GM12878 (cell line): ENCODE measurements at regions not wholly inside any gene's neighbourhood (a gene's known extent, or its start where the extent isn't known, plus 50 kb on each side); places are given as distances from the start of the nearest gene placed in this dataset.
A peak's percentile ranks its signal among the peaks of the same experiment; 100 is the strongest.

ENCODE experiments used
- ATAC-seq: fragments of 200-7000 bp; cut with Tn5 transposase; 3 replicates; pipeline ENCODE4 v1.9.1; 2020; ENCODE audit warnings: mild to moderate bottlenecking, moderate library complexity
- BruUV-seq: library from RNA; stranded (reverse); fragments of 400-500 nt; replicated peaks from 2 replicates; lab custom pipeline; 2021; lab: Mats Ljungman, UMichigan
- CTCF ChIA-PET: fragments of 300-600 bp; sonication (Branson Sonifier 250); formaldehyde crosslinking; extraction: SDS; loops from one replicate; lab custom pipeline; 2021; ENCODE audit warnings: inconsistent platforms; lab: Yijun Ruan, JAX
- POLR2A ChIA-PET: fragments of 350-600 bp; formaldehyde crosslinking; extraction: SDS; loops from one replicate; lab custom pipeline; 2021; ENCODE audit warnings: inconsistent platforms; lab: Charles Lee
- RAD21 ChIA-PET: fragments of 300-600 bp; sonication (Branson Sonifier 250); formaldehyde crosslinking; loops from one replicate; lab custom pipeline; 2023; ENCODE audit warnings: antibody characterized with exemption; ENCODE audit not compliant: unreplicated experiment; lab: Charles Lee
- SMC1A ChIA-PET: fragments of 300-600 bp; sonication (Branson Sonifier 250); formaldehyde crosslinking; loops from one replicate; lab custom pipeline; 2023; ENCODE audit not compliant: unreplicated experiment, uncharacterized antibody; lab: Charles Lee
- DNase-seq: peaks from one replicate; pipeline ENCODE4 v3.0.0-alpha.2; 2011; ENCODE audit warnings: low read depth, low spot score
- FAIRE-seq: peaks from 3 replicates; lab custom pipeline; 2011; peaks lifted over from hg19 to GRCh38; lab: Jason Lieb, UNC
- H2AFZ ChIP-seq: 2 replicates; pipeline ENCODE4 v1.6.0; 2011; ENCODE audit warnings: low read depth, low read length, control low read depth; ENCODE audit not compliant: control insufficient read depth
- H3K27ac ChIP-seq: 2 replicates; pipeline ENCODE4 v1.5.1; 2011; ENCODE audit warnings: control low read depth; ENCODE audit not compliant: control insufficient read depth, insufficient read depth
- H3K27me3 ChIP-seq, 2 experiments: replicated peaks in 1 of 2; 2 replicates each; pipeline versions ENCODE4 v1.6.0 to v1.6.1; 2011; ENCODE audit warnings: low read length in 1 of 2; ENCODE audit not compliant: control insufficient read depth in 2 of 2, insufficient read depth in 2 of 2
- H3K36me3 ChIP-seq, 2 experiments: 2 replicates each; pipeline ENCODE4 v1.5.1; 2011; ENCODE audit warnings: low read length in 1 of 2; ENCODE audit not compliant: control insufficient read depth in 2 of 2, insufficient read depth in 2 of 2
- H3K4me1 ChIP-seq: 2 replicates; pipeline ENCODE4 v1.6.1; 2011; ENCODE audit warnings: mild to moderate bottlenecking, low read length, moderate library complexity, mixed read lengths; ENCODE audit not compliant: control insufficient read depth, insufficient read depth
- H3K4me2 ChIP-seq: 2 replicates; pipeline ENCODE4 v1.6.0; 2011; ENCODE audit warnings: control low read depth; ENCODE audit not compliant: control insufficient read depth, insufficient read depth
- H3K4me3 ChIP-seq: fragments of 200-600 bp; sonication (generic); 2 replicates; pipeline ENCODE4 v1.5.1; 2016
- H3K79me2 ChIP-seq: 2 replicates; pipeline ENCODE4 v1.6.0; 2011; ENCODE audit warnings: low read length; ENCODE audit not compliant: control insufficient read depth, insufficient read depth
- H3K9ac ChIP-seq: 2 replicates; pipeline ENCODE4 v1.8.0; 2011; ENCODE audit warnings: low read length, control low read depth, mixed read lengths; ENCODE audit not compliant: control insufficient read depth, insufficient read depth
- H3K9me3 ChIP-seq: replicated peaks from 3 replicates; pipeline ENCODE4 v1.5.1; 2011; ENCODE audit warnings: mild to moderate bottlenecking, low read length; ENCODE audit not compliant: control insufficient read depth, insufficient read depth
- H4K20me1 ChIP-seq: 2 replicates; pipeline ENCODE4 v1.6.0; 2011; ENCODE audit not compliant: control insufficient read depth, insufficient read depth
- E2F8 ChIP-seq: fragments of 450-650 bp; IDR thresholded peaks from 2 replicates; pipeline ENCODE4 v1.6.1; 2018; ENCODE audit warnings: mild to moderate bottlenecking, low read depth, moderate library complexity; ENCODE audit not compliant: partially characterized antibody
- ESRRA ChIP-seq: IDR thresholded peaks from 2 replicates; pipeline ENCODE4 v1.6.1; 2012; ENCODE audit warnings: mild to moderate bottlenecking, low read length, improper control_type of control experiment
- IKZF2 ChIP-seq, 2 experiments: fragments of 450-650 bp; IDR thresholded peaks; 2 replicates each; pipeline ENCODE4 v1.6.1; 2017; ENCODE audit warnings: mild to moderate bottlenecking in 2 of 2, moderate library complexity in 2 of 2
- MEF2B ChIP-seq: fragments of 450-650 bp; IDR thresholded peaks from 2 replicates; pipeline ENCODE4 v1.6.1; 2018; ENCODE audit warnings: mild to moderate bottlenecking, moderate library complexity; ENCODE audit not compliant: partially characterized antibody, poor library complexity, severe bottlenecking
- MYC ChIP-seq: IDR thresholded peaks from 2 replicates; pipeline ENCODE4 v1.6.1; 2011; ENCODE audit warnings: mild to moderate bottlenecking, low read length, moderate library complexity, inconsistent platforms; ENCODE audit not compliant: insufficient read depth, insufficient replicate concordance, insufficient read length, severe bottlenecking
- PAX5 ChIP-seq: IDR thresholded peaks from 2 replicates; pipeline ENCODE4 v1.6.1; 2011; ENCODE audit warnings: low read depth, low read length, borderline replicate concordance
- RAD51 ChIP-seq: fragments of 450-650 bp; IDR thresholded peaks from 2 replicates; pipeline ENCODE4 v1.6.1; 2016; ENCODE audit warnings: moderate library complexity, mild to moderate bottlenecking, inconsistent platforms
- RUNX3 ChIP-seq: IDR thresholded peaks from 2 replicates; pipeline ENCODE4 v1.6.1; 2012; ENCODE audit warnings: low read length, inconsistent platforms
- ZNF217 ChIP-seq: fragments of 450-650 bp; IDR thresholded peaks from 2 replicates; pipeline ENCODE4 v1.6.1; 2017; ENCODE audit warnings: antibody characterized with exemption, mild to moderate bottlenecking
- ZNF24 ChIP-seq: fragments of 450-650 bp; IDR thresholded peaks from 2 replicates; pipeline ENCODE4 v1.6.1; 2017; ENCODE audit warnings: antibody characterized with exemption, mild to moderate bottlenecking
- WGBS: methylation state at CpG from one replicate; pipeline ENCODE4 v1.1.6; 2016; ENCODE audit warnings: low lambda C conversion rate; ENCODE audit not compliant: insufficient replicate concordance, insufficient coverage; ENCODE audit errors: missing lambda C conversion rate; 5-methylcytosine and 5-hydroxymethylcytosine counted together
- in situ Hi-C: fragments of 300-500 bp; cut with MboI; formaldehyde crosslinking; loops from 9 replicates; pipeline ENCODE4 v1.14.3; 2018; ENCODE audit warnings: mixed read lengths
- intact Hi-C: fragments of 100-400 bp; cut with micrococcal nuclease; formaldehyde crosslinking; loops from one replicate; pipeline ENCODE4 v1.14.2; 2022; ENCODE audit not compliant: unreplicated experiment

DNA sequence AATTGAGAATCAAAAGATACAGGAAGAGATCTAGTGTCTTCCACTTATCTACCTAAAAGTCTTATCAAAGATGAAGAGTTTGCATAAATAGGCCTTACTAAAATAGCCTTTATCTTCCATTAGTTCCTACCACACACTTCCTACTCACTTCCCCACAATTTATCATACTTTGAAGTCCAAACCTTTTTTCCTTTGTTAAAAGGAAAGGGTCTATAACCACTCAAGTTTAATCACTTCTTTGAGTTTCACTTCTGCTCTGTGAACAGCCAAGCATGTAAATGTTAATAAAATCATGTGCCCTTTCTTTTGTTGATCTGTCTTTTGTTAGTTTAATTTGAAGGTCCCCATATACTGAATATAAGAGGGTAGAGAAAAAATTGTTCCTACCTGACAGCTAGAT, 114.5 kb downstream of the PHLDA1 start (continued):
- TF ChIP-seq MYC (no peak), RAD51 (peak; percentile 84), RUNX3 (peak; percentile 82), ZNF24 (peak; percentile 68), ZNF217 (peak; percentile 90), MEF2B (peak; percentile 87), PAX5 (0 out of 2 replicates have a peak, but pooled peaks have one; percentile 54), IKZF2 (IDR thresholded peaks at IDR 0.05) (peak; percentile 99 to 100)

GRCh38 chr12:75913502-75914351, 117.8 kb downstream of the PHLDA1 start:
- POLR2A ChIA-PET: interaction anchor here (0.6 to 1.1 kb wide), 2 partner anchors 119 to 404 kb away, joined by 3 read pairs; no protein-coding TSS in a partner anchor
- in situ Hi-C loops: no loop called here
- DNase-seq: no peak

More at GRCh38 chr12:75913502-75914351, 117.8 kb downstream of the PHLDA1 start:
- Histone ChIP-seq H3K4me1 (no peaks in the 10 kb centered on the region), H2AFZ (no peak overlapping the region), H4K20me1 (no peaks in the 10 kb centered on the region), H3K9ac (no peak overlapping the region), H3K27me3 (no peaks in the 10 kb centered on the region), H3K27ac (no peak overlapping the region), H3K9me3 (no peaks in the 10 kb centered on the region), H3K4me2 (no peak overlapping the region), H3K79me2 (no peaks in the 10 kb centered on the region), H3K36me3 (no peaks in the 10 kb centered on the region), H3K4me3 (no peak overlapping the region)
- TF ChIP-seq ESRRA: no peak
- no peak for TF ChIP-seq E2F8
- intact Hi-C loops: no loop called here
- 45% methylated on average over 5 of the region's 5 CpGs for WGBS
- no TSS peak for BruUV-seq
- CTCF ChIA-PET: interaction anchor here (1.0 kb wide), 1 partner anchor 68 kb away, joined by 3 read pairs; no protein-coding TSS in a partner anchor
- SMC1A ChIA-PET: interaction anchor here (0.6 kb wide), 1 partner anchor 356 kb away, joined by 3 read pairs; no protein-coding TSS in a partner anchor
- ATAC-seq (no peak), FAIRE-seq (no peak)
- RAD21 ChIA-PET: no interaction called here
